ENCODE measurements at regions not wholly inside any gene's neighbourhood (a gene's known extent, or its start where the extent isn't known, plus 50 kb on each side); places are given as distances from the start of the nearest gene placed in this dataset.

- ChIA-PET POLR2A (no interaction called here), CTCF (no interaction called here)
- no peak for DNase-seq (ENCODE audit: low read depth)
- TF ChIP-seq CTCF (IDR thresholded peaks at IDR 0.05; ENCODE audit: insufficient read depth, low read depth, low read length), result no peak
- Histone ChIP-seq H3K4me3 (ENCODE audit: low read depth, low read length) (no peak overlapping the region), H3K27me3 (ENCODE audit: control insufficient read depth, insufficient read depth, low read length) (no peaks in the 10 kb centered on the region), H3K36me3 (ENCODE audit: control insufficient read depth, insufficient read depth, low read length) (no peaks in the 10 kb centered on the region)
Observed at GRCh38 chr4:36467670-36468069, 186.3 kb downstream of the DTHD1 start.

GRCh38 chr4:36471903-36472302, 190.5 kb downstream of the DTHD1 start:
- ChIA-PET CTCF (no interaction called here), POLR2A (no interaction called here)
- H3K36me3 ChIP-seq (ENCODE audit: control insufficient read depth, insufficient read depth, low read length), result no peaks in the 10 kb centered on the region
- no peak for TF ChIP-seq CTCF (IDR thresholded peaks at IDR 0.05; ENCODE audit: insufficient read depth, low read depth, low read length)
- H3K4me3 ChIP-seq (ENCODE audit: low read depth, low read length), result no peak overlapping the region
- H3K27me3 ChIP-seq (ENCODE audit: control insufficient read depth, insufficient read depth, low read length), result no peaks in the 10 kb centered on the region
- DNase-seq (ENCODE audit: low read depth), result no peak

GRCh38 chr4:36476135-36476534, 194.7 kb downstream of the DTHD1 start:
- H3K27me3 ChIP-seq (ENCODE audit: control insufficient read depth, insufficient read depth, low read length), result no peaks in the 10 kb centered on the region
- POLR2A ChIA-PET, result no interaction called here
- TF ChIP-seq CTCF (IDR thresholded peaks at IDR 0.05; ENCODE audit: insufficient read depth, low read depth, low read length), result no peak
- CTCF ChIA-PET, result no interaction called here
- H3K36me3 ChIP-seq (ENCODE audit: control insufficient read depth, insufficient read depth, low read length), result no peaks in the 10 kb centered on the region
- H3K4me3 ChIP-seq (ENCODE audit: low read depth, low read length), result no peak overlapping the region
- DNase-seq (ENCODE audit: low read depth), result no peak

GRCh38 chr4:36477861-36478260, 196.4 kb downstream of the DTHD1 start:
- DNase-seq (ENCODE audit: low read depth), result no peak
- no peaks in the 10 kb centered on the region for H3K27me3 ChIP-seq (ENCODE audit: control insufficient read depth, insufficient read depth, low read length)
- no peak overlapping the region for H3K4me3 ChIP-seq (ENCODE audit: low read depth, low read length)
- H3K36me3 ChIP-seq (ENCODE audit: control insufficient read depth, insufficient read depth, low read length), result no peaks in the 10 kb centered on the region
- no peak for TF ChIP-seq CTCF (IDR thresholded peaks at IDR 0.05; ENCODE audit: insufficient read depth, low read depth, low read length)
- ChIA-PET POLR2A (no interaction called here), CTCF (no interaction called here)

- POLR2A ChIA-PET, result no interaction called here
- CTCF ChIA-PET, result no interaction called here
- no peaks in the 10 kb centered on the region for H3K36me3 ChIP-seq (ENCODE audit: control insufficient read depth, insufficient read depth, low read length)
Observed at GRCh38 chr4:36485885-36486284, 204.5 kb downstream of the DTHD1 start.

More at GRCh38 chr4:36485885-36486284, 204.5 kb downstream of the DTHD1 start:
- no peak for TF ChIP-seq CTCF (IDR thresholded peaks at IDR 0.05; ENCODE audit: insufficient read depth, low read depth, low read length)
- Histone ChIP-seq H3K27me3 (ENCODE audit: control insufficient read depth, insufficient read depth, low read length) (no peaks in the 10 kb centered on the region), H3K4me3 (ENCODE audit: low read depth, low read length) (no peak overlapping the region)
- no peak for DNase-seq (ENCODE audit: low read depth)

All from BJ (cell line).